Muscle of leg (tissue), 3 donors: ENCODE measurements at regions not wholly inside any gene's neighbourhood (a gene's known extent, or its start where the extent isn't known, plus 50 kb on each side); places are given as distances from the start of the nearest gene placed in this dataset.
A peak's percentile ranks its signal among the peaks of the same experiment; 100 is the strongest.

Experiments
- DNase-seq: peaks from one replicate; pipeline ENCODE4 v3.0.0; 2013
- H3K27ac ChIP-seq: one replicate; pipeline ENCODE4 v1.5.1; 2013; ENCODE audit warnings: mild to moderate bottlenecking, low read length, control low read depth
- H3K27me3 ChIP-seq: one replicate; pipeline ENCODE4 v1.6.1; 2013; ENCODE audit warnings: low read length; ENCODE audit not compliant: control insufficient read depth, insufficient read depth
- H3K36me3 ChIP-seq: one replicate; pipeline ENCODE4 v1.6.1; 2013; ENCODE audit warnings: low read length; ENCODE audit not compliant: control insufficient read depth, insufficient read depth
- H3K4me1 ChIP-seq: one replicate; pipeline ENCODE4 v1.6.1; 2013; ENCODE audit warnings: low read length; ENCODE audit not compliant: control insufficient read depth, insufficient read depth
- H3K4me3 ChIP-seq: one replicate; pipeline ENCODE4 v1.5.1; 2013; ENCODE audit warnings: low read length, control low read depth
- H3K9me3 ChIP-seq: replicated peaks from 2 replicates; pipeline ENCODE4 v1.6.1; 2013; ENCODE audit warnings: low read depth, low read length; ENCODE audit not compliant: control insufficient read depth
- WGBS: methylation state at CpG from one replicate; pipeline ENCODE4 v1.1.5; 2013; ENCODE audit warnings: missing lambda C conversion rate; ENCODE audit not compliant: insufficient coverage; 5-methylcytosine and 5-hydroxymethylcytosine counted together

GRCh38 chr15:70198441-70199123 is 100.9 kb upstream of the TLE3 start:
- 90% methylated on average over 2 of the region's 6 CpGs for WGBS
- Histone ChIP-seq H3K27ac (no peak overlapping the region), H3K4me3 (no peak overlapping the region), H3K9me3 (no peaks in the 10 kb centered on the region), H3K27me3 (peaks cover 11% of the 10 kb centered on the region), H3K4me1 (peaks cover 52% of the 10 kb centered on the region), H3K36me3 (no peaks in the 10 kb centered on the region)
- peak; percentile 39 for DNase-seq

GRCh38 chr15:70197945-70198361 is 100.2 kb upstream of the TLE3 start:
- Histone ChIP-seq H3K9me3 (no peaks in the 10 kb centered on the region), H3K36me3 (no peaks in the 10 kb centered on the region), H3K4me1 (peaks cover 52% of the 10 kb centered on the region), H3K27ac (no peak overlapping the region), H3K27me3 (peaks cover 11% of the 10 kb centered on the region), H3K4me3 (no peak overlapping the region)
- 77% methylated on average over 5 of the region's 9 CpGs for WGBS
- DNase-seq, result no peak

GRCh38 chr15:70197318-70197944 is 99.7 kb upstream of the TLE3 start:
- 87% methylated on average over 7 of the region's 10 CpGs for WGBS
- H3K4me3 ChIP-seq, result no peak overlapping the region
- H3K9me3 ChIP-seq, result no peaks in the 10 kb centered on the region
- peaks cover 52% of the 10 kb centered on the region for H3K4me1 ChIP-seq
- no peak overlapping the region for H3K27ac ChIP-seq
- DNase-seq, result no peak
- no peaks in the 10 kb centered on the region for H3K36me3 ChIP-seq
- H3K27me3 ChIP-seq, result peaks cover 11% of the 10 kb centered on the region

GRCh38 chr15:70196372-70197316 is 98.9 kb upstream of the TLE3 start:
- peak; percentile 83 for DNase-seq
- WGBS, result 51% methylated on average over 15 of the region's 21 CpGs
- no peak overlapping the region for H3K4me3 ChIP-seq
- H3K27ac ChIP-seq, result peak overlapping the region; percentile 33
- peaks cover 11% of the 10 kb centered on the region for H3K27me3 ChIP-seq
- H3K4me1 ChIP-seq, result peaks cover 52% of the 10 kb centered on the region
- no peaks in the 10 kb centered on the region for H3K36me3 ChIP-seq
- H3K9me3 ChIP-seq, result no peaks in the 10 kb centered on the region

GRCh38 chr15:70195587-70196305 is 98.0 kb upstream of the TLE3 start:
- Histone ChIP-seq H3K27ac (no peak overlapping the region), H3K4me3 (no peak overlapping the region), H3K27me3 (peaks cover 16% of the 10 kb centered on the region), H3K9me3 (no peaks in the 10 kb centered on the region), H3K36me3 (no peaks in the 10 kb centered on the region), H3K4me1 (peaks cover 45% of the 10 kb centered on the region)
- WGBS, result 35% methylated on average over 12 of the region's 13 CpGs
- DNase-seq, result peak; percentile 87

- Histone ChIP-seq H3K27me3 (peaks cover 16% of the 10 kb centered on the region), H3K4me1 (peaks cover 40% of the 10 kb centered on the region), H3K9me3 (no peaks in the 10 kb centered on the region), H3K27ac (no peak overlapping the region), H3K4me3 (no peak overlapping the region), H3K36me3 (no peaks in the 10 kb centered on the region)
- no peak for DNase-seq
- 76% methylated on average over 3 of the region's 7 CpGs for WGBS
Observed at GRCh38 chr15:70195171-70195570, 97.5 kb upstream of the TLE3 start.

GRCh38 chr15:70194266-70194665 is 96.5 kb upstream of the TLE3 start:
- no peaks in the 10 kb centered on the region for H3K9me3 ChIP-seq
- H3K27me3 ChIP-seq, result peaks cover 16% of the 10 kb centered on the region
- H3K27ac ChIP-seq, result no peak overlapping the region
- H3K36me3 ChIP-seq, result no peaks in the 10 kb centered on the region
- no peak for DNase-seq
- WGBS, result 95% methylated on average over 4 of the region's 5 CpGs
- H3K4me3 ChIP-seq, result no peak overlapping the region
- peaks cover 37% of the 10 kb centered on the region for H3K4me1 ChIP-seq

GRCh38 chr15:70193734-70194133 is 96.0 kb upstream of the TLE3 start:
- Histone ChIP-seq H3K4me1 (peaks cover 35% of the 10 kb centered on the region), H3K9me3 (no peaks in the 10 kb centered on the region), H3K27me3 (peaks cover 14% of the 10 kb centered on the region), H3K36me3 (no peaks in the 10 kb centered on the region), H3K4me3 (no peak overlapping the region), H3K27ac (no peak overlapping the region)
- 79% methylated on average over 8 of the region's 9 CpGs for WGBS
- DNase-seq, result no peak

- Histone ChIP-seq H3K27me3 (peaks cover 14% of the 10 kb centered on the region), H3K4me3 (no peak overlapping the region), H3K4me1 (peaks cover 26% of the 10 kb centered on the region), H3K36me3 (no peaks in the 10 kb centered on the region), H3K27ac (no peak overlapping the region), H3K9me3 (no peaks in the 10 kb centered on the region)
- no peak for DNase-seq
- 75% methylated on average over 2 of the region's 9 CpGs for WGBS
Observed at GRCh38 chr15:70192490-70192889, 94.8 kb upstream of the TLE3 start.
